ENCODE measurements at regions not wholly inside any gene's neighbourhood (a gene's known extent, or its start where the extent isn't known, plus 50 kb on each side); places are given as distances from the start of the nearest gene placed in this dataset.

- Histone ChIP-seq H3K27ac (ENCODE audit: low read depth, low read length) (no peak overlapping the region), H3K4me3 (ENCODE audit: low read length) (no peak overlapping the region), H3K36me3 (ENCODE audit: control insufficient read depth, low read length) (no peaks in the 10 kb centered on the region)
Observed at GRCh38 chr15:46315434-46315833, 680.6 kb downstream of the SQOR start.

GRCh38 chr15:46316024-46316423, 681.2 kb downstream of the SQOR start:
- no peak for TF ChIP-seq CTCF (IDR thresholded peaks at IDR 0.05; ENCODE audit: low read depth, low read length, poor library complexity, severe bottlenecking)
- TF ChIP-seq EZH2phosphoT487 (IDR thresholded peaks at IDR 0.05; ENCODE audit: borderline replicate concordance, low read length): no peak
- Histone ChIP-seq H3F3A (ENCODE audit: control insufficient read depth, insufficient read depth) (no peaks in the 10 kb centered on the region), H3K4me3 (ENCODE audit: low read length) (no peak overlapping the region), H4K20me1 (ENCODE audit: control insufficient read depth, insufficient read depth, low read depth, low read length) (no peaks in the 10 kb centered on the region), H3K9me2 (replicated peaks; ENCODE audit: control insufficient read depth, low read length) (no peaks in the 10 kb centered on the region), H3K79me2 (ENCODE audit: control insufficient read depth, low read length) (no peaks in the 10 kb centered on the region), H3K4me2 (ENCODE audit: low read length) (no peak overlapping the region), H3K27me3 (ENCODE audit: control insufficient read depth, low read length) (no peaks in the 10 kb centered on the region), H3K27ac (ENCODE audit: low read depth, low read length) (no peak overlapping the region), H3K4me1 (ENCODE audit: control insufficient read depth, low read length) (no peaks in the 10 kb centered on the region), H3K36me3 (ENCODE audit: control insufficient read depth, low read length) (no peaks in the 10 kb centered on the region), H3K9me3 (ENCODE audit: control insufficient read depth, insufficient read depth, low read length) (no peaks in the 10 kb centered on the region)

More at GRCh38 chr15:46315434-46315833, 680.6 kb downstream of the SQOR start:
- H3K9me3 ChIP-seq (ENCODE audit: control insufficient read depth, insufficient read depth, low read length): no peaks in the 10 kb centered on the region
- no peak overlapping the region for H3K4me2 ChIP-seq (ENCODE audit: low read length)
- H3K4me1 ChIP-seq (ENCODE audit: control insufficient read depth, low read length): no peaks in the 10 kb centered on the region
- H3K27me3 ChIP-seq (ENCODE audit: control insufficient read depth, low read length): no peaks in the 10 kb centered on the region
- H4K20me1 ChIP-seq (ENCODE audit: control insufficient read depth, insufficient read depth, low read depth, low read length): no peaks in the 10 kb centered on the region
- no peaks in the 10 kb centered on the region for H3K9me2 ChIP-seq (replicated peaks; ENCODE audit: control insufficient read depth, low read length)
- H3F3A ChIP-seq (ENCODE audit: control insufficient read depth, insufficient read depth): no peaks in the 10 kb centered on the region
- TF ChIP-seq CTCF (IDR thresholded peaks at IDR 0.05; ENCODE audit: low read depth, low read length, poor library complexity, severe bottlenecking) (no peak), EZH2phosphoT487 (IDR thresholded peaks at IDR 0.05; ENCODE audit: borderline replicate concordance, low read length) (no peak)
- no peaks in the 10 kb centered on the region for H3K79me2 ChIP-seq (ENCODE audit: control insufficient read depth, low read length)

GRCh38 chr15:46317029-46317428, 682.2 kb downstream of the SQOR start:
- Histone ChIP-seq H3K36me3 (ENCODE audit: control insufficient read depth, low read length) (no peaks in the 10 kb centered on the region), H3K9me3 (ENCODE audit: control insufficient read depth, insufficient read depth, low read length) (no peaks in the 10 kb centered on the region)

GRCh38 chr15:46322753-46323152, 687.9 kb downstream of the SQOR start:
- Histone ChIP-seq H3K9me2 (replicated peaks; ENCODE audit: control insufficient read depth, low read length) (no peaks in the 10 kb centered on the region), H3K4me3 (ENCODE audit: low read length) (no peak overlapping the region), H3K27me3 (ENCODE audit: control insufficient read depth, low read length) (no peaks in the 10 kb centered on the region), H3K36me3 (ENCODE audit: control insufficient read depth, low read length) (no peaks in the 10 kb centered on the region), H3K4me2 (ENCODE audit: low read length) (no peak overlapping the region), H3K79me2 (ENCODE audit: control insufficient read depth, low read length) (no peaks in the 10 kb centered on the region), H4K20me1 (ENCODE audit: control insufficient read depth, insufficient read depth, low read depth, low read length) (no peaks in the 10 kb centered on the region), H3K27ac (ENCODE audit: low read depth, low read length) (no peak overlapping the region), H3F3A (ENCODE audit: control insufficient read depth, insufficient read depth) (no peaks in the 10 kb centered on the region), H3K9me3 (ENCODE audit: control insufficient read depth, insufficient read depth, low read length) (no peaks in the 10 kb centered on the region), H3K4me1 (ENCODE audit: control insufficient read depth, low read length) (no peaks in the 10 kb centered on the region)
- no peak for TF ChIP-seq EZH2phosphoT487 (IDR thresholded peaks at IDR 0.05; ENCODE audit: borderline replicate concordance, low read length)
- no peak for TF ChIP-seq CTCF (IDR thresholded peaks at IDR 0.05; ENCODE audit: low read depth, low read length, poor library complexity, severe bottlenecking)

More at GRCh38 chr15:46317029-46317428, 682.2 kb downstream of the SQOR start:
- H3K4me3 ChIP-seq (ENCODE audit: low read length): no peak overlapping the region
- no peaks in the 10 kb centered on the region for H3K79me2 ChIP-seq (ENCODE audit: control insufficient read depth, low read length)
- H3K4me2 ChIP-seq (ENCODE audit: low read length): no peak overlapping the region
- no peak overlapping the region for H3K27ac ChIP-seq (ENCODE audit: low read depth, low read length)
- no peaks in the 10 kb centered on the region for H3K9me2 ChIP-seq (replicated peaks; ENCODE audit: control insufficient read depth, low read length)
- no peaks in the 10 kb centered on the region for H3K27me3 ChIP-seq (ENCODE audit: control insufficient read depth, low read length)
- H4K20me1 ChIP-seq (ENCODE audit: control insufficient read depth, insufficient read depth, low read depth, low read length): no peaks in the 10 kb centered on the region
- no peak for TF ChIP-seq EZH2phosphoT487 (IDR thresholded peaks at IDR 0.05; ENCODE audit: borderline replicate concordance, low read length)
- no peaks in the 10 kb centered on the region for H3K4me1 ChIP-seq (ENCODE audit: control insufficient read depth, low read length)
- no peaks in the 10 kb centered on the region for H3F3A ChIP-seq (ENCODE audit: control insufficient read depth, insufficient read depth)
